ENCODE measurements at regions not wholly inside any gene's neighbourhood (a gene's known extent, or its start where the extent isn't known, plus 50 kb on each side); places are given as distances from the start of the nearest gene placed in this dataset.

- 100% methylated on average over 2 of the region's 9 CpGs for WGBS (ENCODE audit: insufficient coverage)
- no peaks in the 10 kb centered on the region for H4K20me1 ChIP-seq (ENCODE audit: insufficient read depth, low read length)
- H3K27me3 Mint-ChIP-seq (ENCODE audit: low read depth in 3 of 3): peaks cover 0 to 7% (median 6%) of the 10 kb centered on the region in 3 donors
- H3K36me3 ChIP-seq (replicated peaks in 1 of 2; ENCODE audit: control insufficient read depth in 1 of 2, insufficient read depth in 2 of 2, low read length in 2 of 2): no peaks in the 10 kb centered on the region
- H3K9me3 ChIP-seq (replicated peaks in 1 of 2; ENCODE audit: control insufficient read depth in 1 of 2, insufficient read depth in 1 of 2, low read length in 2 of 2): no peaks in the 10 kb centered on the region
- H3K27me3 ChIP-seq (ENCODE audit: control insufficient read depth in 2 of 2, insufficient read depth in 2 of 2, low read length in 2 of 2): no peaks in the 10 kb centered on the region
- H3K27ac Mint-ChIP-seq: no peak overlapping the region
- no peaks in the 10 kb centered on the region for H3K4me1 Mint-ChIP-seq
- no peak for TF ChIP-seq CTCF (IDR thresholded peaks at IDR 0.05)
- no peak overlapping the region for H3K9ac ChIP-seq (ENCODE audit: insufficient read depth, low read length, poor library complexity, severe bottlenecking)
- no peaks in the 10 kb centered on the region for H3K79me2 ChIP-seq (ENCODE audit: insufficient read depth, low read length)
- no peak overlapping the region for H3K4me2 ChIP-seq (replicated peaks; ENCODE audit: extremely low read depth, low read length, poor library complexity, severe bottlenecking)
- H2AFZ ChIP-seq (ENCODE audit: insufficient read depth, low read depth, low read length, poor library complexity, severe bottlenecking): no peak overlapping the region
- no peak for DNase-seq
- no peaks in the 10 kb centered on the region for H3K4me1 ChIP-seq (ENCODE audit: control insufficient read depth in 1 of 2, insufficient read depth in 2 of 2, low read length in 2 of 2)
- H3K27ac ChIP-seq (ENCODE audit: low read depth in 1 of 2, low read length in 2 of 2): no peak overlapping the region
- H3K36me3 Mint-ChIP-seq: no peaks in the 10 kb centered on the region
- no peak overlapping the region for H3K4me3 Mint-ChIP-seq
- intact Hi-C loops (cut with micrococcal nuclease): no loop called here
- H3K4me3 ChIP-seq (replicated peaks in 1 of 3; ENCODE audit: low read depth in 2 of 3, low read length in 3 of 3): no peak overlapping the region
- H3K9me3 Mint-ChIP-seq: no peaks in the 10 kb centered on the region
These were observed 210.8 kb upstream of the C14orf180 start for GRCh38 chr14:104368751-104369100.

- H3K27me3 Mint-ChIP-seq (ENCODE audit: low read depth in 3 of 3): peaks cover 0 to 7% (median 6%) of the 10 kb centered on the region in 3 donors
- H3K36me3 Mint-ChIP-seq: no peaks in the 10 kb centered on the region
- H2AFZ ChIP-seq (ENCODE audit: insufficient read depth, low read depth, low read length, poor library complexity, severe bottlenecking): no peak overlapping the region
- no peak overlapping the region for H3K27ac ChIP-seq (ENCODE audit: low read depth in 1 of 2, low read length in 2 of 2)
- H3K27me3 ChIP-seq (ENCODE audit: control insufficient read depth in 2 of 2, insufficient read depth in 2 of 2, low read length in 2 of 2): no peaks in the 10 kb centered on the region
- H3K9ac ChIP-seq (ENCODE audit: insufficient read depth, low read length, poor library complexity, severe bottlenecking): no peak overlapping the region
- no peak for DNase-seq
- H3K4me1 ChIP-seq (ENCODE audit: control insufficient read depth in 1 of 2, insufficient read depth in 2 of 2, low read length in 2 of 2): no peaks in the 10 kb centered on the region
- H3K36me3 ChIP-seq (replicated peaks in 1 of 2; ENCODE audit: control insufficient read depth in 1 of 2, insufficient read depth in 2 of 2, low read length in 2 of 2): no peaks in the 10 kb centered on the region
- 96% methylated on average over 3 of the region's 8 CpGs for WGBS (ENCODE audit: insufficient coverage)
- no peak overlapping the region for H3K27ac Mint-ChIP-seq
- H3K9me3 Mint-ChIP-seq: no peaks in the 10 kb centered on the region
- H3K4me1 Mint-ChIP-seq: no peaks in the 10 kb centered on the region
- TF ChIP-seq CTCF (IDR thresholded peaks at IDR 0.05): no peak
- H3K4me2 ChIP-seq (replicated peaks; ENCODE audit: extremely low read depth, low read length, poor library complexity, severe bottlenecking): no peak overlapping the region
- H3K4me3 ChIP-seq (replicated peaks in 1 of 3; ENCODE audit: low read depth in 2 of 3, low read length in 3 of 3): no peak overlapping the region
- intact Hi-C loops (cut with micrococcal nuclease): no loop called here
- no peaks in the 10 kb centered on the region for H4K20me1 ChIP-seq (ENCODE audit: insufficient read depth, low read length)
- no peak overlapping the region for H3K4me3 Mint-ChIP-seq
- no peaks in the 10 kb centered on the region for H3K9me3 ChIP-seq (replicated peaks in 1 of 2; ENCODE audit: control insufficient read depth in 1 of 2, insufficient read depth in 1 of 2, low read length in 2 of 2)
- H3K79me2 ChIP-seq (ENCODE audit: insufficient read depth, low read length): no peaks in the 10 kb centered on the region
These were observed 210.4 kb upstream of the C14orf180 start for GRCh38 chr14:104369208-104369607.

Data from CD14-positive monocyte (primary cell).